Right lobe of liver (tissue), 4 donors: ENCODE measurements at regions not wholly inside any gene's neighbourhood (a gene's known extent, or its start where the extent isn't known, plus 50 kb on each side); places are given as distances from the start of the nearest gene placed in this dataset.

ENCODE experiments used
- CTCF ChIP-seq, 4 donors: fragments of 200-600 bp in 3 of 4; fragments of 450-650 bp in 1 of 4; IDR thresholded peaks; one replicate each; pipeline versions ENCODE4 v1.5.1 to v1.8.0; 2016 to 2022; ENCODE audit warnings: antibody characterized with exemption in 4 of 4, mild to moderate bottlenecking in 2 of 4
- POLR2A ChIP-seq: fragments of 450-650 bp; IDR thresholded peaks from one replicate; pipeline ENCODE4 v1.6.1; 2017; ENCODE audit warnings: antibody characterized with exemption, mild to moderate bottlenecking
- donor health status: DM: no; HTN: no; CAD: no.
- donor health status: DM: no; HTN: no; CAD: no.
- donor health status: DM: no; HTN: yes; CAD: no.

DNA sequence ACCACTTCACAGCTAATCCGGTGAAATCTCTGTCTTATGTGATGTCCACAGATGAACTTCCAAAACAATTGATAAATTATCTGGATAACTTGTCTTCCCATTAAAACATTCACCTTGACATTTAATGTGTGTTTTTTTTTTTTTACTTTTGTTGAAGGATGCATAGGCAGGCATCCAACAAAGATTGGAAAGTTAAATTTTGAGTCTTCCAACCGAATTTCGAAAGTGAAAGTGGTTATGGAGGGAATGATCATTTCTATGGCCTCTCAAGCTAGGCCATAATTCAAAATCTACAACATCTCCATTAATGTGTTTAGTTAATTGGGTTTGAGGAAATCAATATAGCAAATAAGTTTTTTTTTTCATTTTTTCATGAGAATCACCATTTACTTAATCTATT is 1495.5 kb upstream of the ACVR2A start:
- TF ChIP-seq CTCF (IDR thresholded peaks at IDR 0.05) (no peak), POLR2A (no peak)
